Stomach (tissue), 4 donors: ENCODE measurements at regions not wholly inside any gene's neighbourhood (a gene's known extent, or its start where the extent isn't known, plus 50 kb on each side); places are given as distances from the start of the nearest gene placed in this dataset.

ENCODE experiments used
- CTCF ChIP-seq, 7 experiments: fragments of 450-650 bp in 4 of 7; fragments of 200-600 bp in 3 of 7; sonication (generic) in 3 of 7; IDR thresholded peaks; one replicate each; pipeline ENCODE4 v1.5.1; 2016 to 2019; ENCODE audit warnings: antibody characterized with exemption in 7 of 7, control low read depth in 2 of 7, mild to moderate bottlenecking in 1 of 7
- EP300 ChIP-seq: sonication (generic); formaldehyde crosslinking; IDR thresholded peaks from one replicate; pipeline ENCODE4 v1.6.1; 2017; ENCODE audit warnings: antibody characterized with exemption
- POLR2A ChIP-seq, 4 donors: fragments of 450-650 bp; IDR thresholded peaks; one replicate each; pipeline ENCODE4 v1.6.1; 2016; ENCODE audit warnings: antibody characterized with exemption in 4 of 4, control low read depth in 2 of 4, mild to moderate bottlenecking in 1 of 4, moderate library complexity in 1 of 4

GRCh38 chr3:80993241-80993945 lies 768.1 kb downstream of the GBE1 start:
- TF ChIP-seq CTCF (IDR thresholded peaks at IDR 0.05) (no peak), POLR2A (IDR thresholded peaks at IDR 0.05) (no peak), EP300 (no peak)
